DOHH2 (cell line): ENCODE measurements at regions not wholly inside any gene's neighbourhood (a gene's known extent, or its start where the extent isn't known, plus 50 kb on each side); places are given as distances from the start of the nearest gene placed in this dataset.

ENCODE experiments used
- H3F3A ChIP-seq: fragments of 200-600 bp; sonication (generic), shearing (Covaris generic); 2 replicates; pipeline ENCODE4 v1.6.0; 2016; ENCODE audit warnings: antibody characterized with exemption, mild to moderate bottlenecking; ENCODE audit not compliant: control insufficient read depth, insufficient read depth
- H3K27ac ChIP-seq: fragments of 200-600 bp; sonication (generic); 2 replicates; pipeline ENCODE4 v1.5.1; 2014; ENCODE audit warnings: low read depth, mild to moderate bottlenecking, low read length, moderate library complexity
- H3K27me3 ChIP-seq: fragments of 200-600 bp; sonication (generic); 2 replicates; pipeline ENCODE4 v1.6.1; 2014; ENCODE audit warnings: mild to moderate bottlenecking, low read length, mixed read lengths; ENCODE audit not compliant: control insufficient read depth
- H3K36me3 ChIP-seq: fragments of 200-600 bp; sonication (generic); 2 replicates; pipeline ENCODE4 v1.6.1; 2014; ENCODE audit warnings: mild to moderate bottlenecking, low read length, moderate library complexity, mixed read lengths; ENCODE audit not compliant: control insufficient read depth
- H3K4me1 ChIP-seq: fragments of 200-600 bp; sonication (generic); 2 replicates; pipeline ENCODE4 v1.6.1; 2014; ENCODE audit warnings: mild to moderate bottlenecking, low read length, mixed read lengths; ENCODE audit not compliant: control insufficient read depth
- H3K4me2 ChIP-seq: fragments of 200-600 bp; sonication (generic); 2 replicates; pipeline ENCODE4 v1.6.0; 2014; ENCODE audit warnings: mild to moderate bottlenecking, low read length, moderate library complexity
- H3K4me3 ChIP-seq: fragments of 200-600 bp; sonication (generic); 2 replicates; pipeline ENCODE4 v1.5.1; 2014; ENCODE audit warnings: mild to moderate bottlenecking, low read length, mixed read lengths
- H3K79me2 ChIP-seq: fragments of 200-600 bp; sonication (generic); 2 replicates; pipeline ENCODE4 v1.6.1; 2014; ENCODE audit warnings: mild to moderate bottlenecking, low read length, mixed read lengths; ENCODE audit not compliant: control insufficient read depth
- H3K9me2 ChIP-seq: fragments of 200-600 bp; sonication (generic); replicated peaks from 2 replicates; pipeline ENCODE4 v1.6.1; 2014; ENCODE audit warnings: mild to moderate bottlenecking, low read length, mixed read lengths; ENCODE audit not compliant: control insufficient read depth
- H3K9me3 ChIP-seq: fragments of 200-600 bp; sonication (generic); 2 replicates; pipeline ENCODE4 v1.6.1; 2014; ENCODE audit warnings: antibody characterized with exemption, low read length, mixed read lengths; ENCODE audit not compliant: control insufficient read depth, insufficient read depth
- H4K20me1 ChIP-seq: fragments of 200-600 bp; sonication (generic); 2 replicates; pipeline ENCODE4 v1.6.0; 2014; ENCODE audit warnings: low read depth, mild to moderate bottlenecking, antibody characterized with exemption, low read length, moderate library complexity; ENCODE audit not compliant: control insufficient read depth, insufficient read depth
- EZH2phosphoT487 ChIP-seq: fragments of 200-600 bp; sonication (generic); IDR thresholded peaks from 2 replicates; pipeline ENCODE4 v1.6.1; 2017; ENCODE audit warnings: borderline replicate concordance, mild to moderate bottlenecking, antibody characterized with exemption, low read length, moderate library complexity, mixed read lengths
- TF ChIP-seq, protein P1 (sequence below): fragments of 200-600 bp; sonication (generic); IDR thresholded peaks from one replicate; pipeline ENCODE4 v1.5.1; 2014; ENCODE audit warnings: antibody characterized with exemption, mild to moderate bottlenecking, low read depth, low read length; ENCODE audit not compliant: poor library complexity, severe bottlenecking

DNA sequence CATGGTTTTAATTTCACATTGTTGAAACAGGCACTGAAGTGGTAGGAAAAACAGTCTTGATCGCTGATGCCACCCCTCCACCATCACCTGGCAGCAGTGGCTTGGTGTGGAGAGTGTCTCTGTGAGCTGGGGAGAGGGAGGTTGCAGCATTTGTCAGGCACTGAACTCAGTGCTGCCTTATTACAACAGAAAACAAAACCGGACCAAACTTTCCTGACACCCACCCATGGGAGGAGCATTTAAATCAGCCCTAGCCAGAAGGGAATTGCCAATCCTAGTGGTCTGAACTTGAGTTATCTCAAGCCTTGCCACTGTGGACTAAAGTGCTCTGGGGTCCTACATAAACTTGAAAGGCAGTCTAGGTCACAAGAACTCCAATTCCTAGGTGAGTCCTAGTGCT, 103.0 kb upstream of the LGALSL start:
- Histone ChIP-seq H3K27ac (no peak overlapping the region), H3K36me3 (no peaks in the 10 kb centered on the region), H3K9me3 (no peaks in the 10 kb centered on the region), H3K4me2 (no peak overlapping the region), H3K79me2 (no peaks in the 10 kb centered on the region), H3K4me1 (no peaks in the 10 kb centered on the region), H3K9me2 (no peaks in the 10 kb centered on the region; the same call in 1 of the 2 replicates), H3F3A (no peaks in the 10 kb centered on the region), H3K4me3 (no peak overlapping the region), H3K27me3 (peaks cover 15% of the 10 kb centered on the region), H4K20me1 (no peaks in the 10 kb centered on the region)
- TF ChIP-seq, protein P1, sequence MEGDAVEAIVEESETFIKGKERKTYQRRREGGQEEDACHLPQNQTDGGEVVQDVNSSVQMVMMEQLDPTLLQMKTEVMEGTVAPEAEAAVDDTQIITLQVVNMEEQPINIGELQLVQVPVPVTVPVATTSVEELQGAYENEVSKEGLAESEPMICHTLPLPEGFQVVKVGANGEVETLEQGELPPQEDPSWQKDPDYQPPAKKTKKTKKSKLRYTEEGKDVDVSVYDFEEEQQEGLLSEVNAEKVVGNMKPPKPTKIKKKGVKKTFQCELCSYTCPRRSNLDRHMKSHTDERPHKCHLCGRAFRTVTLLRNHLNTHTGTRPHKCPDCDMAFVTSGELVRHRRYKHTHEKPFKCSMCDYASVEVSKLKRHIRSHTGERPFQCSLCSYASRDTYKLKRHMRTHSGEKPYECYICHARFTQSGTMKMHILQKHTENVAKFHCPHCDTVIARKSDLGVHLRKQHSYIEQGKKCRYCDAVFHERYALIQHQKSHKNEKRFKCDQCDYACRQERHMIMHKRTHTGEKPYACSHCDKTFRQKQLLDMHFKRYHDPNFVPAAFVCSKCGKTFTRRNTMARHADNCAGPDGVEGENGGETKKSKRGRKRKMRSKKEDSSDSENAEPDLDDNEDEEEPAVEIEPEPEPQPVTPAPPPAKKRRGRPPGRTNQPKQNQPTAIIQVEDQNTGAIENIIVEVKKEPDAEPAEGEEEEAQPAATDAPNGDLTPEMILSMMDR, result no peak
- TF ChIP-seq EZH2phosphoT487, result no peak

DNA sequence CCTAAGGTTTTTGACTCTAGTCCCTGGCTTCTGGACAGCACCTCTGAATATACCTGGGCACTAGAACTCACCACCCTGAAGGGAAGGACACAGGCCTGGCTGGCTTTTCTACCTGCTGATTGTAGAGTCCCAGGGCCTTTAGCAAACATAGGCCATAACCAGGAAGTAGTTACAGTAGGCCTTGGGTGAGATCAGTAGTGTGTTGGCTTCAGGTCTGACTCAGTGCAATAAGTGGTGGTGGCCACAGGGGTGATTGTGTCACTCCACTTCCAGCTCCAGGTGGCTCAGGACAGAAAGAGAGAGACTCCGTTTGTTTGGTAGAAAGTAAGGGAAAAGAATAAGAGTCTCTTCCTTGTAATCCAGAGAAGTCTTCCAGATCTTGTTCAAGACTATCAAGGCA, 101.7 kb upstream of the LGALSL start:
- H3K4me2 ChIP-seq, result no peak overlapping the region
- H3K4me3 ChIP-seq, result no peak overlapping the region
- no peaks in the 10 kb centered on the region for H3K4me1 ChIP-seq
- no peak for TF ChIP-seq EZH2phosphoT487
- no peaks in the 10 kb centered on the region for H3K36me3 ChIP-seq
- no peaks in the 10 kb centered on the region for H3K9me3 ChIP-seq
- H3K27me3 ChIP-seq, result peaks cover 28% of the 10 kb centered on the region
- H3F3A ChIP-seq, result no peaks in the 10 kb centered on the region
- H3K27ac ChIP-seq, result no peak overlapping the region
- H3K79me2 ChIP-seq, result no peaks in the 10 kb centered on the region
- no peaks in the 10 kb centered on the region for H4K20me1 ChIP-seq
- H3K9me2 ChIP-seq, result no peaks in the 10 kb centered on the region; the same call in 1 of the 2 replicates

DNA sequence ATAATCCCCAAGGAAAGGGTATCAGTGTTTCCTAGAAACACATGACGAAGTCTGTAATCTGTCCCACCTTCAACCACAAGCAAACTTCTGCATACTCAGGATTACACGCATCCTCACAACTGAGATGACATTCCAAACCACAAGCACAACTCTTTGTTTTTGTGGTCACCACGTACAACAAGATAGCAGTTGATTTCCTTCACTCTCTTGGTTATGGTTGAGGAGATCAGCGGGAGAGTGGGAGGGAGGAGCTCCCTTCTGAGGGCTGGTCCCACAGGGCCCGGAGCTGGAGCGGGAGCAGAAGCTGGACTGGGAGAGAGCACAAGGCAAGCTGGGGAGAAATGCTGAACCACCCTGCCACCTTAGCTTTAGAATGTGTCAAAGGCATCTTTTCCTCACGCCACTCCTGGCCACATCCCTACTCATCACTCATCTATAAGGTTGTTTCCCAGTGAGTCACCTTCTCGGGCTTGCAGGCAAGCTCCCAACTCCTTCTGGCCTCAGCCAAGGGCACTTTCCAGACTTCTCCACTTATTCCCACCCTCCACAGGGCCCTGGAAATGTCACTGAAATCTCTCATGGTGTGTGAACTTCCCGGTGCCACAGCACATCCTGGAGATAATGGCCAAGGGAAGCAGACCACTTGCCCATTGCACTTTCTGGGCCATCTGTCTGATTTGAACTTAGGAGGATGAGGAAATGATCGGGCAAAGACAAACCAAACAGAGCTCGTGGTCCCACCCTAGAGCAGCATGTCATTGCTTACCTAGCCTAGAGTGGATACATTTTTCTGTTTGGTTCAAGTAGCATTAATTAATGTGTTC, 98.9 kb upstream of the LGALSL start:
- Histone ChIP-seq H3K4me3 (no peak overlapping the region), H3K9me2 (no peaks in the 10 kb centered on the region; the same call in 1 of the 2 replicates), H3K27me3 (peaks cover 49% of the 10 kb centered on the region), H3K9me3 (no peaks in the 10 kb centered on the region), H3K4me2 (no peak overlapping the region), H4K20me1 (no peaks in the 10 kb centered on the region), H3K27ac (no peak overlapping the region), H3K36me3 (no peaks in the 10 kb centered on the region), H3F3A (no peaks in the 10 kb centered on the region), H3K4me1 (peaks cover 10% of the 10 kb centered on the region), H3K79me2 (no peaks in the 10 kb centered on the region)
- TF ChIP-seq, protein P1, result no peak
- no peak for TF ChIP-seq EZH2phosphoT487

DNA sequence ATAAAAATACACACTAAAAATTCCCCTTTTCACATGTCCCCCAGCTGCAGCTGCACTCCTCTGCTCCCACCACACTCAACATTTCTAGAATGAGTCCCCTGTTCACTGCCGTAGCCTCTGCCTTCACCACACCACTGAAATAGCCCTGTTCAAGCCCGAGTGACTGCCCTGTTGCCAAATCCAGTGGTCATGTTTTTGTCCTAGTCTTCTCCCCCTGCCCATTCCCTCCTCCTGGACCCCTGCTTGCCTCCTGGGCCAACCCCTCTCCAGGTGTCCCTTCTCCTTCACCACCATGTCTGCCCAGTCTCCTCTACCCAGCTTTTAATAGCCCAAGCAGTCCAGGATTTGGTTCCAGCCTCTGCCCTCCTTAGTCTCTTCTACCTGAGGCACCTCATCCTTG, 97.1 kb upstream of the LGALSL start:
- Histone ChIP-seq H3K4me3 (no peak overlapping the region), H3K9me2 (no peaks in the 10 kb centered on the region; the same call in 1 of the 2 replicates), H3K4me1 (peaks cover 12% of the 10 kb centered on the region), H3F3A (no peaks in the 10 kb centered on the region), H3K4me2 (no peak overlapping the region), H3K36me3 (no peaks in the 10 kb centered on the region), H3K79me2 (no peaks in the 10 kb centered on the region), H3K27ac (no peak overlapping the region), H3K27me3 (peaks cover 65% of the 10 kb centered on the region), H3K9me3 (no peaks in the 10 kb centered on the region), H4K20me1 (no peaks in the 10 kb centered on the region)
- no peak for TF ChIP-seq EZH2phosphoT487
- TF ChIP-seq, protein P1, result no peak
